K562 (cell line): ENCODE measurements at regions not wholly inside any gene's neighbourhood (a gene's known extent, or its start where the extent isn't known, plus 50 kb on each side); places are given as distances from the start of the nearest gene placed in this dataset.

Source experiments
- ATAC-seq: fragments of 200-7000 bp; cut with Tn5 transposase; 3 replicates; pipeline ENCODE4 v1.9.1; 2020; ENCODE audit warnings: moderate library complexity
- BruUV-seq: library from RNA; stranded (reverse); fragments of 400-500 nt; replicated peaks from 2 replicates; lab custom pipeline; 2021; lab: Mats Ljungman, UMichigan
- CTCF ChIA-PET: fragments of 300-600 bp; formaldehyde crosslinking; extraction: SDS; loops from one replicate; lab custom pipeline; 2021; ENCODE audit warnings: low intra/inter-chr PET ratio; lab: Yijun Ruan, JAX
- POLR2A ChIA-PET: fragments of 300-600, 350-650 bp; sonication (Branson Sonifier 250); formaldehyde crosslinking; extraction: SDS; loops from one replicate; lab custom pipeline; 2021; ENCODE audit warnings: antibody characterized with exemption, inconsistent platforms; lab: Yijun Ruan, JAX
- DNase-seq, 4 experiments: peaks; one replicate each; pipeline versions ENCODE4 v3.0.0 to v3.0.0-alpha.2; 2011 to 2018; ENCODE audit warnings: low spot score in 3 of 4, mixed read lengths in 3 of 4; ENCODE audit errors: extremely low read depth in 1 of 4
- FAIRE-seq: peaks from 2 replicates; lab custom pipeline; 2011; peaks lifted over from hg19 to GRCh38; lab: Jason Lieb, UNC
- H2AFZ ChIP-seq: 2 replicates; pipeline ENCODE4 v1.6.0; 2011; ENCODE audit warnings: low read depth, low read length, control low read depth, inconsistent platforms
- H3K27ac ChIP-seq: fragments of 200-600 bp; 3 replicates; pipeline ENCODE4 v1.8.0; 2011; ENCODE audit warnings: low read depth, mild to moderate bottlenecking, control low read depth, inconsistent platforms, low read length, moderate library complexity, mixed read lengths; ENCODE audit errors: extremely low read depth
- H3K27me3 ChIP-seq, 2 experiments: fragments of 300-600 bp in 1 of 2; 2 replicates in 1 of 2; 3 replicates in 1 of 2; pipeline versions ENCODE4 v1.6.0 to v1.8.0; 2011; ENCODE audit warnings: inconsistent platforms in 2 of 2, low read length in 2 of 2, mild to moderate bottlenecking in 1 of 2, mixed read lengths in 1 of 2, moderate library complexity in 1 of 2; ENCODE audit not compliant: control insufficient read depth in 2 of 2, insufficient read depth in 2 of 2
- H3K36me3 ChIP-seq: fragments of 300-600 bp; 3 replicates; pipeline ENCODE4 v1.8.0; 2011; ENCODE audit warnings: mild to moderate bottlenecking, low read length, inconsistent platforms; ENCODE audit not compliant: control insufficient read depth, insufficient read depth
- H3K4me1 ChIP-seq, 2 experiments: fragments of 200-600 bp in 1 of 2; replicated peaks in 1 of 2; 2 replicates in 1 of 2; 3 replicates in 1 of 2; pipeline versions ENCODE4 v1.5.1 to v1.8.0; 2011; ENCODE audit warnings: inconsistent platforms in 2 of 2, low read length in 2 of 2, mild to moderate bottlenecking in 1 of 2, mixed read lengths in 1 of 2, moderate library complexity in 1 of 2; ENCODE audit not compliant: control insufficient read depth in 2 of 2, insufficient read depth in 2 of 2
- H3K4me2 ChIP-seq: 2 replicates; pipeline ENCODE4 v1.6.1; 2011; ENCODE audit warnings: low read length, control low read depth, inconsistent platforms, mixed read lengths; ENCODE audit not compliant: insufficient read depth
- H3K4me3 ChIP-seq: fragments of 200-600 bp; sonication (generic), shearing (Covaris generic); 2 replicates; pipeline ENCODE4 v1.5.1; 2016; ENCODE audit warnings: control low read depth, inconsistent platforms
- H3K79me2 ChIP-seq: fragments of 200-600 bp; 3 replicates; pipeline ENCODE4 v1.8.0; 2011; ENCODE audit warnings: low read length, inconsistent platforms; ENCODE audit not compliant: control insufficient read depth, insufficient read depth
- H3K9ac ChIP-seq, 2 experiments: 2 replicates each; pipeline versions ENCODE4 v1.6.0 to v1.6.1; 2011; ENCODE audit warnings: low read depth in 2 of 2, low read length in 2 of 2, control low read depth in 1 of 2, inconsistent platforms in 1 of 2, mild to moderate bottlenecking in 1 of 2, mixed read lengths in 1 of 2; ENCODE audit not compliant: insufficient read depth in 1 of 2
- H3K9me1 ChIP-seq: one replicate; pipeline ENCODE4 v1.6.0; 2011; ENCODE audit warnings: inconsistent platforms, mild to moderate bottlenecking, low read length, moderate library complexity; ENCODE audit not compliant: control insufficient read depth, insufficient read depth
- H3K9me3 ChIP-seq: replicated peaks from 2 replicates; pipeline ENCODE4 v1.5.1; 2011; ENCODE audit warnings: low read depth, low read length, inconsistent platforms; ENCODE audit not compliant: control insufficient read depth, insufficient read depth
- H4K20me1 ChIP-seq: replicated peaks from 2 replicates; pipeline ENCODE4 v1.6.1; 2011; ENCODE audit warnings: low read length, inconsistent platforms, mixed read lengths; ENCODE audit not compliant: control insufficient read depth, insufficient read depth
- ARNT ChIP-seq, 2 experiments: fragments of 450-650 bp; IDR thresholded peaks; 2 replicates each; pipeline ENCODE4 v1.6.1; 2016; ENCODE audit warnings: mild to moderate bottlenecking in 1 of 2
- BRD9 ChIP-seq: fragments of 450-650 bp; IDR thresholded peaks from 2 replicates; pipeline ENCODE4 v1.6.1; 2018; ENCODE audit warnings: low read depth; ENCODE audit not compliant: partially characterized antibody
- NCOA1 ChIP-seq: fragments of 450-650 bp; IDR thresholded peaks from 2 replicates; pipeline ENCODE4 v1.6.1; 2016; ENCODE audit warnings: low read depth
- NELFE ChIP-seq: IDR thresholded peaks from 2 replicates; pipeline ENCODE4 v1.6.1; 2011; ENCODE audit warnings: mild to moderate bottlenecking; ENCODE audit not compliant: insufficient read depth, insufficient read length
- NFYB ChIP-seq: IDR thresholded peaks from 2 replicates; pipeline ENCODE4 v1.6.1; 2011; ENCODE audit warnings: mild to moderate bottlenecking, moderate library complexity; ENCODE audit not compliant: insufficient read length; ENCODE audit errors: extremely low read depth
- SPI1 ChIP-seq: IDR thresholded peaks from 2 replicates; pipeline ENCODE4 v1.6.1; 2011; ENCODE audit warnings: low read depth, low read length, control low read depth, borderline replicate concordance
- TFAM ChIP-seq: fragments of 250-450 bp; sonication (Bioruptor Pico); conservative IDR thresholded peaks from 2 replicates; pipeline ENCODE4 v1.5.0; 2021; ENCODE audit warnings: mild to moderate bottlenecking, moderate library complexity
- ZSCAN32 ChIP-seq: fragments of 450-650 bp; formaldehyde crosslinking; IDR thresholded peaks from 2 replicates; pipeline ENCODE4 v1.4.0; 2020; ENCODE audit warnings: mild to moderate bottlenecking, moderate library complexity
- WGBS: fragments of 100-300 bp; shearing (Covaris generic); methylation state at CpG from one replicate; pipeline ENCODE4 v1.1.6; 2016; ENCODE audit warnings: low coverage, mixed read lengths; ENCODE audit not compliant: insufficient coverage; ENCODE audit errors: missing lambda C conversion rate; 5-methylcytosine and 5-hydroxymethylcytosine counted together
- in situ Hi-C: fragments of 300-500 bp; cut with MboI; formaldehyde crosslinking; loops from 4 replicates; pipeline ENCODE4 v1.15.0; 2018; ENCODE audit warnings: inconsistent platforms, mixed read lengths
- intact Hi-C: fragments of 100-400 bp; cut with micrococcal nuclease; formaldehyde crosslinking; loops from 2 replicates; pipeline ENCODE4 v1.14.2; 2022
- TF ChIP-seq, protein P1 (sequence below): sonication (generic); formaldehyde crosslinking; IDR thresholded peaks from 2 replicates; pipeline ENCODE4 v1.8.0; 2022; ENCODE audit warnings: mild to moderate bottlenecking, missing genetic modification reagents

DNA sequence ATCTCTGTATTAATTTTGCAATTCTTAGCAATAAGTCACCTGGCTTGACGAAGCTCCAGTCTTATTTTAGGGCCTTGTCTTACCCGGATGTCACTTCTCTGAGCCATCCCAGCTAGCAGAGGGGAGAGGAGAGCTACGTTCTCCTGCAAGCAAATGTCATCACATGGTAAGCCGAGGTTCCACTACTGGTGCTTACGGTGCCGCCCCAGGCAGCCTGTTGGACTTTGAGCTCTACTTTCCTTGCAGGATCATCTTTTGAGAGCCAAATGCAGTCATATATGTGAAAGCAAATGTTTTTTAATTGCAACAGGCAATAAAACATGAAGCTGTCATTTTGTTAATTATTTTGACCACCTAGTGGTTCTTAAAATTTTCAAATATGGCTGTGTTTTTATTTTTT lies 140.9 kb downstream of the FAM43A start:
- in situ Hi-C loops = no loop called here
- no peak overlapping the region for H3K9ac ChIP-seq
- no peak overlapping the region for H2AFZ ChIP-seq
- peaks cover 32 to 74% of the 10 kb centered on the region in 2 experiments for H3K27me3 ChIP-seq
- no peaks in the 10 kb centered on the region for H4K20me1 ChIP-seq
- H3K36me3 ChIP-seq = no peaks in the 10 kb centered on the region
- WGBS = 2% methylated on average over 6 of the region's 6 CpGs
- FAIRE-seq (no peak), ATAC-seq (no peak), DNase-seq (no peak)
- ChIA-PET POLR2A (no interaction called here), CTCF (no interaction called here)
- intact Hi-C loops = no loop called here
- no peak overlapping the region for H3K4me3 ChIP-seq
- no peaks in the 10 kb centered on the region for H3K9me3 ChIP-seq
- no TSS peak for BruUV-seq
- H3K27ac ChIP-seq = no peak overlapping the region
- H3K9me1 ChIP-seq = no peaks in the 10 kb centered on the region
- H3K79me2 ChIP-seq = no peaks in the 10 kb centered on the region
- TF ChIP-seq TFAM (no peak), SPI1 (no peak), NCOA1 (no peak), NELFE (no peak), BRD9 (no peak), ZSCAN32 (CRISPR knock-in tag) (no peak), ARNT (IDR thresholded peaks at IDR 0.05) (no peak), NFYB (no peak)
- TF ChIP-seq, protein P1, sequence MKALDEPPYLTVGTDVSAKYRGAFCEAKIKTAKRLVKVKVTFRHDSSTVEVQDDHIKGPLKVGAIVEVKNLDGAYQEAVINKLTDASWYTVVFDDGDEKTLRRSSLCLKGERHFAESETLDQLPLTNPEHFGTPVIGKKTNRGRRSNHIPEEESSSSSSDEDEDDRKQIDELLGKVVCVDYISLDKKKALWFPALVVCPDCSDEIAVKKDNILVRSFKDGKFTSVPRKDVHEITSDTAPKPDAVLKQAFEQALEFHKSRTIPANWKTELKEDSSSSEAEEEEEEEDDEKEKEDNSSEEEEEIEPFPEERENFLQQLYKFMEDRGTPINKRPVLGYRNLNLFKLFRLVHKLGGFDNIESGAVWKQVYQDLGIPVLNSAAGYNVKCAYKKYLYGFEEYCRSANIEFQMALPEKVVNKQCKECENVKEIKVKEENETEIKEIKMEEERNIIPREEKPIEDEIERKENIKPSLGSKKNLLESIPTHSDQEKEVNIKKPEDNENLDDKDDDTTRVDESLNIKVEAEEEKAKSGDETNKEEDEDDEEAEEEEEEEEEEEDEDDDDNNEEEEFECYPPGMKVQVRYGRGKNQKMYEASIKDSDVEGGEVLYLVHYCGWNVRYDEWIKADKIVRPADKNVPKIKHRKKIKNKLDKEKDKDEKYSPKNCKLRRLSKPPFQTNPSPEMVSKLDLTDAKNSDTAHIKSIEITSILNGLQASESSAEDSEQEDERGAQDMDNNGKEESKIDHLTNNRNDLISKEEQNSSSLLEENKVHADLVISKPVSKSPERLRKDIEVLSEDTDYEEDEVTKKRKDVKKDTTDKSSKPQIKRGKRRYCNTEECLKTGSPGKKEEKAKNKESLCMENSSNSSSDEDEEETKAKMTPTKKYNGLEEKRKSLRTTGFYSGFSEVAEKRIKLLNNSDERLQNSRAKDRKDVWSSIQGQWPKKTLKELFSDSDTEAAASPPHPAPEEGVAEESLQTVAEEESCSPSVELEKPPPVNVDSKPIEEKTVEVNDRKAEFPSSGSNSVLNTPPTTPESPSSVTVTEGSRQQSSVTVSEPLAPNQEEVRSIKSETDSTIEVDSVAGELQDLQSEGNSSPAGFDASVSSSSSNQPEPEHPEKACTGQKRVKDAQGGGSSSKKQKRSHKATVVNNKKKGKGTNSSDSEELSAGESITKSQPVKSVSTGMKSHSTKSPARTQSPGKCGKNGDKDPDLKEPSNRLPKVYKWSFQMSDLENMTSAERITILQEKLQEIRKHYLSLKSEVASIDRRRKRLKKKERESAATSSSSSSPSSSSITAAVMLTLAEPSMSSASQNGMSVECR (CRISPR knock-in tag) = no peak
- H3K4me1 ChIP-seq = 0 out of 5 replicates have a peak, but pooled peaks cover 0 to 3% of the 10 kb centered on the region in 2 experiments
- H3K4me2 ChIP-seq = no peak overlapping the region
